Fibroblast of skin of right quadriceps (primary cell): ENCODE measurements at regions not wholly inside any gene's neighbourhood (a gene's known extent, or its start where the extent isn't known, plus 50 kb on each side); places are given as distances from the start of the nearest gene placed in this dataset.

Source experiments
- DNase-seq: peaks from one replicate; pipeline ENCODE4 v3.0.0-alpha.2; 2013

DNA sequence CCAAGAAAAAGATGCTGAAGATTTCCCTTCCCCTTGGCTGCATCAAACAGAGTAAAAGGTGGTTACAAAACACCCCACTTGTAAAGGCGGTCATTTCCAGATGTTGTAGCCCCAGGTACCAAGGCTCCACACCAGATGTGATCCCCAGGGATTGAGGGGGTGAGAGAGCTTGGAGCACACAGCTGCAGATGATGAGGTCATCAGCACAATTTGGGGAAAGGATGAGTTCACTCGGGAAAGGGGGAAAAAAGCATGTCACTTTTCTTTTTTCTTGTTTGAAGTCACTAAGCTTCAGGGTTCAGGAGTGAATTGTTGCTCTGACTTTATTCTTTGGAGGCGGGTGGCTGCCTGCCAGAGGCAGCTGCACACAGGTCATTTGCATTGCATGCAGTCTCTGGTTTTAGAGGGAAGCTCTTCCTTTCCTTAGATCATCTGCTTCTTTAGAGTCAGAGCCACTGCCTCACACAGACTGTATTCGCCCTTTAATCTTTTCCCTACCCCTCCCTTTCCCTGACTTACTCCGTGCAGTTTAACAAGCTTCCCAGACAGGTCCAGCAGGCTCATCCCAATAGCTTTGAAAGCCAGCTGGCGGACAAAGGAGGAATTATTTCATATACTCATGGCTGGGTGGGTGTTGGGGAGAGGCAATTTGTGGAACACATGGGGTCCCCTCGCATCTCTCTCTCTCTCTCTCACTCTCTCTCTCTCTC, 409.3 kb upstream of the SLC24A2 start:
- DNase-seq: peak; percentile 29

DNA sequence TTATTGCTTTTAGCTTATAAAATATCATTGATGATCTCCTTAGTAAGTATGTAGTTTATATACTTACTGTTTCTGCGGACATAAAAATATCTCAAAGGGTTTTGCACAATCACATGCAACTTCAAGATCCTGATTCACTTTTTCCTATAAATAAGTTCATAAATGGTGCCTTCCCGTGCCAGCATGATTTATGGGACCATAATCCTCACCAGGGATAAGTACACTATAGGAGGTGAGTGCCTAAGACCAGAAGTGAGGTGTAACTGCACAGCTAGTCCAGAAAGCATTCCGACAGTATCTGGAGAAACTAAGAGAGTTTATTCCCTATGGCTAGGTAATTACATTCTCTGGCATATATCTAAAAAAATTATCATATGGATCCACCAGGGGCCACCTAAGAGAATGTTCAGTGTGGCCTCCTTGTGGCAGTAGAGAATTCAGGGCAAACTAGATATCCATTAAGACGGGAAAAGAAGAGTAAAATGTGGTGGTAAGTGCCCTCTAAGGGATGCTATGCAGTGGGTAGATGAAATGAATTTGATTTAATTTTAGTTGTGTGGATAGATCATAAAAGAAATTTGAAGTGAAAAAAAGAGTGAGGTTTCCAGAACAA, 402.5 kb upstream of the SLC24A2 start:
- DNase-seq: no peak

DNA sequence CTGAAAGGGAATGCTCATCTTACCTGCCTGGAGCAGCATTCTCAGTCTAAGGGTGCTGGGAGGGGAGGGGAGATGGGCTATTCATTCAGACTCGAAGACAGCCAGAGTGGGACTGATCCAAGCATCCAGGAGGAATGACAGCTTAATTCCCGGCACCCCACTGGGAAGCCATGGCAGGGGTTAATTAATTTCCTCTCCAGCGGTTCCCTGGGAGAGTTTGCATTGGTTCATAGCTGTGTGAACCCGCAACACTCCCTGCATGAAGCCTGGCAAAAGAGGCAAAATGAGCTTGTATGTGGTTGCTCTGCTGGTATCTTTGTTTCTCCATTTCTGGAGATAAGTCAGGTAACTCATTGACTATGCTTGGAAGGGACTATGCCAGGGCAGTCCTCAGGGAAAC, 401.0 kb upstream of the SLC24A2 start:
- no peak for DNase-seq

DNA sequence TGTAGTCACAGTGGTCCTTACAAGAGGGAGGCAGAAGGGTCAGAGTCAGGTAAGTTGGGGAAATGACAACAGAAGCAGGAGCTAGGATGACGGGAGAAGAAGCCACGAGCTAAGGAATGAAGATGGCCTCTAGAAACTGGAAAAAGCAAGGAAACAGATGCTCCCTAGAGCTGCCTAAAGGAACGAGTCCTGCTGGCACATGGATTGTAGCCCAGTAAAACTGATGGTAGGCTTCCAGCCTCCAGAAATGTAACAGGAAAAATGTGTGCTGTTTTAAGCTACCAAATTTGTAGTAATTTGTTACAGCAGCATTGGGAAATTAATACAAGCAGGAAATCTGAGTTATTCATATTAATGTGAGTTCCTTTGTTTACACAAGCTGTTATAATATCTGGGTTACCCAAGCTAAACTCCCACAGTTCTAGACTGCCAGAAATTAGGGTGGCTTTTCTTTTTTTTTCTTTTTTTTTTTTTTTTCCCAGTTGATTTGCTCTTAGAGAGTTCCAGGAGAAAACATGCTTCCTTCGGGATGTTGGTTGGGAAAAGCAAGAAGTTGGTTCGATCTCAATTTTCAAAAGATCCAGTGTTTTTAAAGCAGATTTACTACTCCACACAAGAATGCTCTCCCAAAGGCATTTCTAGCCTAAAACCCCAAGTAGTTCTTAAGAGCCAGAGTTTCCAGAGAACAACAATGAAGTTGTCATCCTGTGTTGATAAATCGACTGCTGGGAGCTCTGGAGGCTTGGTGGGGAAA, 400.0 kb upstream of the SLC24A2 start:
- DNase-seq: no peak

DNA sequence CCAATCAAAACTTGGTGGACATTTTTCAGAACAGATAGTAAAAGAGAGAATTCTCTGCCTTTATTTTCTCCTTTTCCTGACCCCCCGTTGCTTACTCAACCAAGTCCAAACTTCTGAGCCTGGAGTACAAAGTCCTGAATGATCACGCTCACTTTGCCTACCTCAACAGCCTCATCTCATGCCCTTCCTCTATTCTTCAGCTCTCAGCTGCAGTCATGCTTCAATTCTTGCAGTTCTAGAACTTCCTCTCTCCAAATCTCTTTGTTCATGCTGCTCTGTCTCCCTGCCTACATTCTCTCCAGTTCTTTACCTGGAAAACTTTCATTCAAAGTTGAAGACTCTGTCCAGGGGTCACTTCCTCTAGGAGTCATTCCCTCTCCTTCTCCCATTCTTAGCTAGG, 398.5 kb upstream of the SLC24A2 start:
- DNase-seq: no peak

DNA sequence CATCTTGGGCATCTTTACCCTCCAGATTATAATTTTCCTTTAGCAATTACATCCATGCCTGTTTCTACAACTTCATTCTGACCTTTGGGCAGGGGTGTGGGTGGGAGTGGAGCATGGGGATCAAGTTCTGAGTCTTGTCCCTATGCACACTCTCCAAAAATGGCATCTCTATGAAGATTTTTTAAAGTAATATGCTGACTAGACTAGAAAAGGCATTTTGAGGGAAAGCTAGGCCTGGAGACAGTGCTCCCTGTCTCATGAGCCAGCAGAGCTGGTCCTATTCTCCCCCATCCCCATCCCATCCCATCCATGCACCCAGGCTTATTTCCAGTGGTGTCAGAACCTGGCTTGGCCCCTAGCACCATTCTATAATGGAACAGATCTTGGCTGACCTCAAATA, 398.0 kb upstream of the SLC24A2 start:
- no peak for DNase-seq

DNA sequence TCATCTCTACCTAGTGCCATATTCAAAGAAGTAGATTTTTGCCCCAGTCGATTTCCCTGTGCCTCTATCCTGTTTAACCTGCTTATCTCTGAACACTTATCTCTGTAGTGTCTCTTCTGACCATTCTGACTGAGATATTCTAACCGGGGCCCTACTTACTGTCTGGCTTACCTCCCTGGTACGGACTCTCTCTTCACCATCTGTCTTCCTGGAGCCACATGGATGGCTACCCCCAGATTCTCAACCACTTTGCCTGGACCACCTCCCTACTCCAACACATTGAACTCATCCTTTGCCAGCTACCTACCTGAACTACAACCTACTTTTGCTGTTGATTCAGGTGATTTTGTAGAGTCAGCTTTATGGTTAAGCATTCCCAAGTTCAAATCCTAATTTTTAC, 397.4 kb upstream of the SLC24A2 start:
- DNase-seq: no peak

DNA sequence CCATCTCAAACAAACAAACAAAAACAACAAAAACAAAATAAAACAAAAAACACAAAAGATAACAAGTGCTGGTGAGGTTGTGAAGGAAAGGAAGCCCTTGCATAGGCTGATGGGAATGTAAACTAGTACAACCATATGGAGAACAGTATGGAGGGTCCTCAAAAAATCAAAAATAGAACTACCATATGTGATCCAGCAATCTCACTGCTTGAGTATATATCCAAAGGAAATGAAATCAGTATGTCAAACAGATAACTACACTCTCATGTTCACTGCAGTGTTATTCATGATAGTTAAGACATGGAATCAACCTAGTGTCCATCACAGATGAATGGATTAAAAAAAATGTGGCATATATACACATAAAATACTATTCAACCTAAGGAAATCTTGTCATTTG, 395.7 kb upstream of the SLC24A2 start:
- DNase-seq: no peak

DNA sequence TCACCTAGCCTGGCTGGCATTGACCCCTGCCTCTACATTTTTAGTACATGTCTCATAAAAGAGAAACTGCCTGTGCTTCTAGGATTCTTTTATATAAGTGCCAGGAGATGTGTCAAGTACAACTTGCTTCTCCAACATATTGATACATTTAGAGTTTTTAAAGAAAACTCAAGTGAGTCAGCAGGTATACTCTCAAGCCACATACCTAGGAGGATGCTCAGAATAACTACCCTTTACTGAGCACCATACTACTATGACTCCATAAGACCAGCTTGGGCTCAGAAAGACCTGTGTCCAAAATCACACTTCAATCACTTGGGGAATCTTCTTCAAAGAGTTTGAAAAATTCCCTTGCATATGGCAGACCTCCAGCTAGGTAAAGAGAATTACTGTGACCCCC, 389.8 kb upstream of the SLC24A2 start:
- DNase-seq: no peak

DNA sequence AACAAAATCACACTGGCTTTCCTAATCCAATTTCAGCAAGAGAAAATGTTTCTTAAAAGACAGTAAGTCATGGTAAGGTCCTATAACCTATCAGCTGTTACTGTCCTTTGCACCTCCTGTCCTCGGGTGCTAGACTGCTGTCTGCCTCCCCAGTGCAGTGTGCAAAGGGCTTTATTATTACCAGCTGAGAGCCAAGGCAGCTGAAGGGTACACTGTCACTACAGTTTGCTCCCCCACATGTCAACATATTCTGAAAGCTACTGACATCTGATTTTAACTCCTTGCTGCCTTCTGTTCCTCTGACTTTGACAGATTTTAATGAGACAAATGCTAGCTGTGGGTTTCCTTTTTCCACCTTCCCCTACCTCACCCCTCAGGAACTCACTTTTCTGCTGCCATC, 389.4 kb upstream of the SLC24A2 start:
- DNase-seq: no peak

DNA sequence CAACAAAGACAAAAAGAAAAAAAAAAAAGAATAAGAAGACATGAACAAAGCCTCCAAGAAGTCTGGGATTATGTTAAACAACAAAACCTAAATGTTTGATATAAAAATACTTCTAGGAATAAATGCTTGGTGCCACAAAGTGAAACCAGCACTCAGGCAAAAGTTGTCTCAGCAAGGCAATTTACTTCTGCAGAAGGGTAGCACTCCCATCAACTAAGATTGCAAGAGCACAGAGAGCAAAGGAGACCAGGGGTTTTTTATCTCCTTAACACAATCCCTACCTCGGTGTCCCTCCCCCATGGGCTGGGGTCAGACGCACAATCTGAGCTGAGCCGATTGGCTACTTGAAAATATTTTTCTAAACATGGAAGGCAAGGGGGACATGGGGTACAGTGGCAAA, 381.3 kb upstream of the SLC24A2 start:
- no peak for DNase-seq

DNA sequence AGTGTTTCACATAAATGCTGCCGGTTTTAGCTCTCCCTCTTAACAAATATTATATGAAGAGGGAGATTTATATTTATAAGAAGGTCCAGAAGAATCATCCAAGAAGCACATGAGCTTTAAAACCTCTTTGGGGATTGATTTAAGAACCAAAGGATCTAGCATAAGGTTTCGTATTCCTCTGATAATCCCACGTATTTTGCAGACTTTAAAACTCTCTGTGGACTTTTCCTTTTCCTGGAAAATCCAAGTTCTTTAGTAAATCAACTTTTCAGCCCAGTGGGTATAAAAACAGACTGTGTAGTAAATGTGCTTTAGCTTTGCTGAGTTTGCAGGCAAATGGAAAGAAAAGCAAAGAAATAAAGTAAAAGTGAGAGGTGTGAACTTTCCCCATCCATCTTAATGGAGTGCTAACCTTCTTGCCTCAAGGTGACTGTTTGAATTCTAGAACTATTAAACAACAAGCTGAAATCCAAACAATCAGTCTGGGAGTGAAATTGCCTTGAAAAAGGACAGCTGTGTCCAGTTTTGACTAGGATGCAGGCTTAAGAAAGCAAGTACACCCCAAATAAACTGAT, 363.4 kb upstream of the SLC24A2 start:
- no peak for DNase-seq

DNA sequence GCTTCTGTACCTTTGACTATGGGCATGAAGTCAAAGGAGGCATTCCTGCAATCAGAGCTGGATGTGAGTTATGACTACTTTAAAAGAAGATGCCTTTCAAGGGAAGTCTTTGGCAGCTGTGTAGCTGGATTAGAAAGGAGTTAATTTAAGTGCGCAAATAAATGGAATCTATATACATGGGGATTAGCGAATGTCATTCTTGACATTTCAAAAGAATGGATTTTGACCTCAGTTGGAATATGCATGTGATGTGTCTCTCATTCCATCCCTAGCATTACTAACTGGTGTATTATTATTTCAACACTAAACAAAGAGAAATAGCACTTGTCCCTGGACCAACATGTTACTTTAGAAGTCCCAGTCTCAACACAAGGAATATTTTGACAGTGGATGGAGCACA, 359.6 kb upstream of the SLC24A2 start:
- DNase-seq: no peak

DNA sequence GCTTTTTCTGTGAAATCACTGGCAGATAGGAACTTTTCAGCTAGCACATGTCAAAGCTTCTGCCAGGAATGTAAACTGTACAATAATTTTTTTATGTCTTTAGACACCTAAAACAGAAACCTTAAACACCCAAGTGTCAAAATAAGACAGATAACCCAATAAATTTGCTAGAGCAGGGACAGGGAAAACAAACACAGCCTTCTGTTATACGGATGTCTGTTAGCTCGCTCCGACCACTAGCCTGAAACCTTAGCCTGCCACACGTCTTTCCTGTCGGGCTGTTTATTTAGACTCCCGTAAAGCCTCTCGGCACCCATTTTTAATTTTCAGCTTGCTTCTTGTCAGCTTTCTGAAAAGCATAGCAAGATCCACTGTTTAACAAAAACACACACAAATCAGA, 355.4 kb upstream of the SLC24A2 start:
- DNase-seq: no peak

DNA sequence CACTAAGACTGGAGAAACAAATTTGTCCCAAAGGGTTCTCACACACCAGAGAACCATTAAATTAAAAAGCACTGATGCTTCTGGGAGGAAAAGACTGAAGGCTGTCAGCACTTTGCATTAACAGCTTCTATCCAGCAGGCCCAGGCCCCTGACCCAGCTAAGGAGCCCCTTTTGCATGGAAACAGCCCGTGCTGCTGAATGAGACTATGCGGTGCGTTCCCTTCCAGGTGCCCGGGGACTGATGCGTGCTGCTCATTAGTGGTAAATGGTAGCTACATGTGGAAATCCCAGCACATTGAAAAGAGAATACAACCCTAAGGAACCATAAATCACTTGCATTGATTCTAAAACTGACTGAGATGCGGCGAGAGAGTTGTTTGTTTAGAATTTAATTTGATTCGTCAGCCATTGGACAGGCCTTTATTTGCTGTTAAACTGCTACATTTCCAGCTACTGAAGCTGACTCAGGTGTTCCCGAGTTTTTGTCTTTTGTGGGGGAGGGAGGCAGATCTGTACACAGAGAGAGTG, 351.0 kb upstream of the SLC24A2 start:
- no peak for DNase-seq

DNA sequence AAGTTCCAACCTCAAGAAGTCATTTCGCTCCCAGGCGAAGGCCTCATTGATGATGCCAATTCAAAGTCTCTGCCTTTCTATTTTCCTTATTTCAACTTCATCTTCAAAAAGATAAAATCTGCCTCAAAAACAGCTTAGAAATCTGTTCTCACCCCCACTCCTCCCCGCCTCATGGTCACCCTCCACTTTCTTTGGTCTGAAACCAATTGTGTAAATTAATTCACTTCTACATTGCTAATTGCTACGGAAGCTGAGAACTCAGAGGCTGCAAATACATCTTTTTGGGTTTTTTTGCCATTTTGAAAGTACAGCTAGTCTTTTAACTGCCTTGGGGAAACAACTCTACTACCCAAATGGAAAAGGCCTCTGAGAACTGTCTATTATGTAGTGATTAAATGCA, 350.0 kb upstream of the SLC24A2 start:
- DNase-seq: no peak

DNA sequence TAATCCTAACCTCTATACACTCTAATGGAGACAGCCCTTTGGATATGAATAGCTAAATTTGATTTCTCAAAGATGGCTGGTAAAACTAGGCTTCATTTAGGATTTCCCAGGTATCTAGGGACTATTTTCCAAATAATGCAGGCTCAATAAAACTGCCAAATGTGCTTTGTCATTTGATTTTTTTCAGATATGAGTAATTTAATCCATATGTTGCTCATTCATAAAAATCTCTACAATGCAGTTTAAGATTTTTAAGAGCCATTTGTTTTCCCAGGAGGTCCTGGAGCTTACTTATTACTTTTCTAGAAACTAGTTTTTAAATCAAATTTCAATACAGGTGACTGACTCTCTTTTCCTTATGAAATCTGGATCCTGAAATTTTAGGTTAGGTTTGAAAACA, 349.3 kb upstream of the SLC24A2 start:
- no peak for DNase-seq

DNA sequence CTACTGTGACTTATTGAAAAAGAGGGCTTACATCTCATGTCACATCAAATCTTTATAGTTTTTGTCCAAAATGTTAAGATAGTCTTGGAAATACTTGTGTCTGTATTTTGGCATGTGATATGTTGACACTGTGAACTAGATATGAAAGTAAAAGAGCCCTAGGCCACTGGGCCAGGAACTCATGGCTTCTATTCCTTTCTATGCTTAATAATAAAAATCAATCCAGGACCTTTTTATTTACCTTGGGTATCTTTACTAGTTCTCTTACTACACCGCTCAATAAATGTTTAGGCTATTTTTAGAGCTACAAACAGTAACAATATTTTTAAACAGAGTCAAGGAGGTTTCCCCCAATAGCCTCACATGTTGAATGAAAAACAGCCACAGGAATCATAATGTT, 348.6 kb upstream of the SLC24A2 start:
- DNase-seq: no peak

DNA sequence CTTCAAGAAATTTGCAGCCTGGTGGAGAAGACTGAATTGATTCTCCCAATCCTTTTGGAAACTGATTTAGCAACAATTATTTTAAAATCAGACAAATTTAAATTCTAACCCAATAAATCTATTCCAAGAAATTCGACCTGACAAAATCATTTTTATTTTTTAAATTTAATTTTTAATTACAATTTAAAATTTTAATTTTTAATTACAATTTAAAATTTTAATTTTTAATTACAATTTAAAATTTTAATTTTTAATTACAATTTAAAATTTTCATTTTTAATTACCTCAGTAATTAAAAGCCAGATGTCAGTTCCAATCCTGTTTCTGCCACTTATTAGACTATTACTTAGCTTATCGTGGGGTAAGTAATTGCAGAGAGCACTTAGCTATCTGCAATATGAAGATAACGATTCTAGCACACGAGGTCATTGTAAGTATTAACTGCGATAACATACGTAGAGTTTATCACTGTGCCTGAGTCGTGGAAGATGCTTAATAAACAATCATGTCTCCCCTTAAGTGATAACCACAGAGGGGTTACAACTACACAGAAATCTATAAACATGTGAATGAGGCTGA, 346.4 kb upstream of the SLC24A2 start:
- no peak for DNase-seq

DNA sequence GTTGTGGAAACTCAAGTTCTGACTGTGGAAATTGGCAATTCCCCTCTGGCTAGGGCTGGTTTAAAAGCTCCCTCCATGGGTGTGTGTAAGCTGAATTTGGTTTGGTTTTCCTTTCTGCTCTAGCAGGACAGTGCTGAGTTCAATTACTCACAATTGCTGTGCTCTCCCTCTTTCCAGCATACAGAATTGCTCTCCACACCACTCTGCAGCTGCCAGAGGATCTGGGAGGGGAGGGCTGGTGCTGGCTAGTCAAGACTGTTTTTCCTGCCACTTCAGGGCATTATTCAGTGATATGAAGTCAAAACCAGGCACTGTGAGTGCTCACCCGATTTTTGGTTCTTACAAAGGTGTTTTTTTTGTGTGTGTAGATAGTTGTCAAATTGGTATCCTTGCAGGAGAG, 336.9 kb upstream of the SLC24A2 start:
- no peak for DNase-seq

DNA sequence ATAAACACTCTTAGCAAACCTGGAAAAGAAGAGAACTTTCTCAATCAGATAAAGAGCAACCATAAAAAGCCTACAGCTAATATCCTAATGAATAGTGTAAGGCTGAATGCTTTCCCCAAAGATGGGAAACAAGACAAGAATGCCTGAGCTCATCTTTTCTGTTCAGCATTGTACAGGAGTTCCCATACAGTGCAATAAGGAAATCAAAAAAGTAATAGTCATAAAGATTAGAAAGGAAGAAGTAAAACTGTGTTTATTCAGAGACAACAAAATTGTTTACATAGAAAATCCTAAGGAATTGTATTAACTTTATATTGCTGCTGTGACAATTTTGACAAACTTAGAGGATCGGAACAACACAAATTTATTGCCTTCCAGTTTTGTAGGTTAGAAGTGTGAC, 330.7 kb upstream of the SLC24A2 start:
- no peak for DNase-seq

DNA sequence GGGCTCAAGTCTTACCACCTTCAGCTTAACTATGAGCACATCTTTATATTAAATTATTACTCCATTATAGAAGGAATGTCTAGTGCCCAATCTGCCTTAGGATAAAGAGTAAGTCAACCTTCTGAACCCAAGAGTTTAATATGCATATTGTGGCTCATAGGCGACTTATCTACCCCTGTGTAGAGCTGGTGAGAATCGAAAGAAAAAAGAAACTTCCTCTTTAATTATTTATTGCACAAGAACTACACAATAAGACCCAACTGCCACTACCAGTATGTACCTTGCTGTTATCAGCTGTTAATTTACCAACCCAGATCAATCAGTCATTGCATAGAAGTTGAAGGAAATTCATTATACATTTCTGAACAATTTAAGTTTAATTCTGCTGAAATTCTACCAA, 329.1 kb upstream of the SLC24A2 start:
- no peak for DNase-seq

DNA sequence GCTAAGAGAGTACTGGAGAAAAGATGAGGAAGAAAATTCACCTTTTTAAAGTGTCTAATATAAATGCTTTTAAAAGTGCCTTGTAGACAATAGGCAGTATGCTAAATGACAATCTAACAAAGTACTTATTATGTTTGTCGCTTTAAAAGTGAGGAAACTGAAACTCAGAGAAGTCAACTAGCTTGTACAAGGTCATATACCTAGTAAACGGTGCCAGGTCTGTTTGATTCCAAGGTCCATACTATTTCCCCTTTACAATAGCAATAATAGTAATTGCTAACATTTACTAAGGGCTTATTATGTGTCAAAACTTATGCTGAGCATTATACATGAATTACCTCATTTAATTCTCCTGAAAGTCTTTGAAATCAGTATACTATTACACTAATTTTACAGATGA, 328.6 kb upstream of the SLC24A2 start:
- no peak for DNase-seq

DNA sequence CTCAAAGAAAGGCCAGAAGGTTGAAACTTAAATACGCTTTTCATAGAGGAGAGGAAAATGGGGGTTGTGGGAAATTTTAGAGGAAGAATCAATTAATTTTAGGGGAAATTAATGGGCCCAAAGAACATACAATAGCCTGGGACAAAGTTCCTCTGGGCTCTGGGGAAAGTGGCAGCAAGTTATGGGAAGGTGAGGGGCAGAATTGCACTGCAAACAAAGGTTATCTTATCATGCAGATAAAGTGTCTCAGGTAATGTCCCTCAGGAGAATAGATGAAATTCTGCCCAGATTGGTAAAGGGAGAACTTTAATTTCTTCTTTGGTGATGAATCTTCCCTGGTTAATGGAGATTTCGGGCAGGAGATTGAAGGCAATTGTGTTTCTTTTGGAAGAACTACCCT, 326.1 kb upstream of the SLC24A2 start:
- no peak for DNase-seq
